DND-41 (cell line): ENCODE measurements at regions not wholly inside any gene's neighbourhood (a gene's known extent, or its start where the extent isn't known, plus 50 kb on each side); places are given as distances from the start of the nearest gene placed in this dataset.

Experiments
- ATAC-seq: fragments of 200-7000 bp; cut with Tn5 transposase; 3 replicates; pipeline ENCODE4 v1.9.1; 2021; ENCODE audit warnings: low read depth; ENCODE audit not compliant: insufficient read depth
- DNase-seq: peaks from one replicate; pipeline ENCODE4 v3.0.0-alpha.2; 2020
- H2AFZ ChIP-seq: 2 replicates; pipeline ENCODE4 v1.6.0; 2012; ENCODE audit warnings: low read depth, low read length
- H3K27ac ChIP-seq: 2 replicates; pipeline ENCODE4 v1.5.1; 2012; ENCODE audit warnings: low read length, inconsistent platforms
- H3K27me3 ChIP-seq: fragments of 200-600 bp; sonication (generic); 2 replicates; pipeline ENCODE4 v1.6.0; 2012; ENCODE audit warnings: low read length, mild to moderate bottlenecking, inconsistent platforms; ENCODE audit not compliant: insufficient read depth, poor library complexity
- H3K36me3 ChIP-seq: 2 replicates; pipeline ENCODE4 v1.5.1; 2012; ENCODE audit warnings: low read length, inconsistent platforms; ENCODE audit not compliant: insufficient read depth
- H3K4me1 ChIP-seq: 2 replicates; pipeline ENCODE4 v1.5.1; 2012; ENCODE audit warnings: mild to moderate bottlenecking, low read length; ENCODE audit not compliant: insufficient read depth
- H3K4me2 ChIP-seq: 2 replicates; pipeline ENCODE4 v1.6.0; 2012; ENCODE audit warnings: mild to moderate bottlenecking, moderate library complexity, low read length, inconsistent platforms; ENCODE audit not compliant: insufficient read depth
- H3K4me3 ChIP-seq, 2 experiments: fragments of 200-600 bp in 1 of 2; shearing (Covaris generic) in 1 of 2; 2 replicates each; pipeline ENCODE4 v1.5.1; 2012 to 2016; ENCODE audit warnings: inconsistent platforms in 2 of 2, low read length in 2 of 2, mild to moderate bottlenecking in 2 of 2, low read depth in 1 of 2, moderate library complexity in 1 of 2
- H3K79me2 ChIP-seq: 2 replicates; pipeline ENCODE4 v1.6.0; 2012; ENCODE audit warnings: low read length, inconsistent platforms; ENCODE audit not compliant: insufficient read depth
- H3K9ac ChIP-seq: 2 replicates; pipeline ENCODE4 v1.6.0; 2012; ENCODE audit warnings: low read depth, mild to moderate bottlenecking, inconsistent platforms, low read length, moderate library complexity
- H3K9me3 ChIP-seq: 2 replicates; pipeline ENCODE4 v1.5.1; 2012; ENCODE audit warnings: low read length, moderate library complexity, mild to moderate bottlenecking, inconsistent platforms; ENCODE audit not compliant: insufficient read depth, severe bottlenecking
- H4K20me1 ChIP-seq: 2 replicates; pipeline ENCODE4 v1.6.0; 2012; ENCODE audit warnings: low read length; ENCODE audit not compliant: insufficient read depth
- CTCF ChIP-seq: IDR thresholded peaks from 2 replicates; pipeline ENCODE4 v1.5.1; 2012; ENCODE audit warnings: borderline replicate concordance, low read length, moderate library complexity, mild to moderate bottlenecking; ENCODE audit not compliant: poor library complexity, severe bottlenecking; ENCODE audit errors: extremely low read depth
- EZH2 ChIP-seq: IDR thresholded peaks from 3 replicates; pipeline ENCODE4 v1.6.1; 2012; ENCODE audit warnings: borderline replicate concordance, low read depth, mild to moderate bottlenecking, moderate library complexity, low read length, inconsistent platforms; ENCODE audit not compliant: severe bottlenecking

- Histone ChIP-seq H3K36me3 (no peaks in the 10 kb centered on the region), H3K4me3 (no peak overlapping the region), H3K79me2 (no peaks in the 10 kb centered on the region), H2AFZ (no peak overlapping the region), H3K4me1 (no peaks in the 10 kb centered on the region), H3K27me3 (no peaks in the 10 kb centered on the region), H3K9me3 (no peaks in the 10 kb centered on the region), H3K9ac (no peak overlapping the region), H3K27ac (no peak overlapping the region), H4K20me1 (no peaks in the 10 kb centered on the region), H3K4me2 (no peak overlapping the region)
- ATAC-seq = no peak
- no peak for DNase-seq
- TF ChIP-seq CTCF = no peak
- TF ChIP-seq EZH2 = no peak
These were observed 86.4 kb upstream of the FRMD1 start for GRCh38 chr6:168165373-168165772.

GRCh38 chr6:168164462-168165061 lies 85.5 kb upstream of the FRMD1 start:
- no peaks in the 10 kb centered on the region for H3K27me3 ChIP-seq
- H4K20me1 ChIP-seq = no peaks in the 10 kb centered on the region
- H3K4me2 ChIP-seq = no peak overlapping the region
- no peaks in the 10 kb centered on the region for H3K9me3 ChIP-seq
- no peaks in the 10 kb centered on the region for H3K79me2 ChIP-seq
- H3K9ac ChIP-seq = no peak overlapping the region
- no peak overlapping the region for H3K4me3 ChIP-seq
- ATAC-seq (no peak), DNase-seq (no peak)
- no peak for TF ChIP-seq CTCF
- no peak for TF ChIP-seq EZH2
- H2AFZ ChIP-seq = no peak overlapping the region
- no peak overlapping the region for H3K27ac ChIP-seq
- no peaks in the 10 kb centered on the region for H3K36me3 ChIP-seq
- no peaks in the 10 kb centered on the region for H3K4me1 ChIP-seq

- no peaks in the 10 kb centered on the region for H3K27me3 ChIP-seq
- H3K9me3 ChIP-seq = no peaks in the 10 kb centered on the region
- no peaks in the 10 kb centered on the region for H3K4me1 ChIP-seq
- ATAC-seq (no peak), DNase-seq (no peak)
- no peak overlapping the region for H3K4me2 ChIP-seq
- no peak overlapping the region for H3K4me3 ChIP-seq
- no peak overlapping the region for H3K9ac ChIP-seq
- TF ChIP-seq CTCF = no peak
- no peak for TF ChIP-seq EZH2
- H3K27ac ChIP-seq = no peak overlapping the region
- no peaks in the 10 kb centered on the region for H4K20me1 ChIP-seq
- H3K36me3 ChIP-seq = no peaks in the 10 kb centered on the region
- no peaks in the 10 kb centered on the region for H3K79me2 ChIP-seq
- H2AFZ ChIP-seq = no peak overlapping the region
These were observed 84.2 kb upstream of the FRMD1 start for GRCh38 chr6:168163096-168163731.
